Esophagus muscularis mucosa (tissue), 4 donors: ENCODE measurements at regions not wholly inside any gene's neighbourhood (a gene's known extent, or its start where the extent isn't known, plus 50 kb on each side); places are given as distances from the start of the nearest gene placed in this dataset.
"Not testable (repeated sequence)": the region's sequence is repeated elsewhere in the genome, so short reads cannot be mapped to it uniquely, and the experiment has no call there.

Experiments
- DNase-seq: peaks from one replicate; pipeline ENCODE4 v3.0.0-alpha.2; 2017; ENCODE audit errors: extremely low spot score
- H3K27ac ChIP-seq, 4 donors: fragments of 200-600 bp; sonication (generic); replicated peaks in 1 of 4; 1 replicate in 3 of 4; 2 replicates in 1 of 4; pipeline ENCODE4 v1.5.1; 2016 to 2019; ENCODE audit warnings: mild to moderate bottlenecking in 1 of 4
- H3K27me3 ChIP-seq, 4 donors: fragments of 200-600 bp; sonication (generic); one replicate each; pipeline versions ENCODE4 v1.5.1 to v1.6.0; 2016 to 2019
- H3K36me3 ChIP-seq, 4 donors: fragments of 200-600 bp; sonication (generic); one replicate each; pipeline ENCODE4 v1.5.1; 2016 to 2019
- H3K4me1 ChIP-seq, 4 donors: fragments of 200-600 bp; sonication (generic); one replicate each; pipeline ENCODE4 v1.5.1; 2016 to 2019
- H3K4me3 ChIP-seq, 4 donors: fragments of 200-600 bp; sonication (generic); 1 replicate in 2 of 4; 2 replicates in 2 of 4; pipeline ENCODE4 v1.5.1; 2016 to 2019; ENCODE audit warnings: mild to moderate bottlenecking in 4 of 4, moderate library complexity in 1 of 4
- H3K9me3 ChIP-seq, 4 donors: fragments of 200-600 bp; sonication (generic); 1 replicate in 3 of 4; 2 replicates in 1 of 4; pipeline ENCODE4 v1.5.1; 2016 to 2019
- CTCF ChIP-seq, 3 experiments: fragments of 200-600 bp in 2 of 3; fragments of 450-650 bp in 1 of 3; sonication (generic) in 2 of 3; IDR thresholded peaks; one replicate each; pipeline ENCODE4 v1.5.1; 2017 to 2019; ENCODE audit warnings: antibody characterized with exemption in 3 of 3, mild to moderate bottlenecking in 2 of 3, moderate library complexity in 1 of 3
- EP300 ChIP-seq: sonication (generic); formaldehyde crosslinking; IDR thresholded peaks from one replicate; pipeline ENCODE4 v1.6.1; 2017; ENCODE audit warnings: antibody characterized with exemption
- POLR2A ChIP-seq: fragments of 450-650 bp; IDR thresholded peaks from one replicate; pipeline ENCODE4 v1.6.1; 2017; ENCODE audit warnings: antibody characterized with exemption, moderate library complexity, mild to moderate bottlenecking, low read depth
- POLR2AphosphoS5 ChIP-seq, 2 donors: sonication (generic); formaldehyde crosslinking; IDR thresholded peaks; one replicate each; pipeline ENCODE4 v1.6.1; 2017; ENCODE audit warnings: antibody characterized with exemption in 2 of 2
- WGBS: methylation state at CpG from one replicate; pipeline ENCODE4 v1.1.5; 2018; 5-methylcytosine and 5-hydroxymethylcytosine counted together
- intact Hi-C: fragments of 100-400 bp; cut with DNase I; formaldehyde crosslinking; loops from one replicate; pipeline ENCODE4 v1.15.1; 2023

GRCh38 chr7:93711926-93712325 is 137.4 kb upstream of the CALCR start:
- no peak overlapping the region for H3K27ac ChIP-seq
- no peaks in the 10 kb centered on the region for H3K4me1 ChIP-seq
- no peaks in the 10 kb centered on the region for H3K27me3 ChIP-seq
- intact Hi-C loops: no loop called here
- no peak for TF ChIP-seq POLR2AphosphoS5 (IDR thresholded peaks at IDR 0.05)
- TF ChIP-seq EP300: no peak
- TF ChIP-seq CTCF (IDR thresholded peaks at IDR 0.05): no peak
- no peak for TF ChIP-seq POLR2A
- no peak overlapping the region for H3K4me3 ChIP-seq
- H3K9me3 ChIP-seq: no peaks in the 10 kb centered on the region
- no peaks in the 10 kb centered on the region for H3K36me3 ChIP-seq
- WGBS: 63% methylated on average over 5 of the region's 5 CpGs
- no peak for DNase-seq

DNA sequence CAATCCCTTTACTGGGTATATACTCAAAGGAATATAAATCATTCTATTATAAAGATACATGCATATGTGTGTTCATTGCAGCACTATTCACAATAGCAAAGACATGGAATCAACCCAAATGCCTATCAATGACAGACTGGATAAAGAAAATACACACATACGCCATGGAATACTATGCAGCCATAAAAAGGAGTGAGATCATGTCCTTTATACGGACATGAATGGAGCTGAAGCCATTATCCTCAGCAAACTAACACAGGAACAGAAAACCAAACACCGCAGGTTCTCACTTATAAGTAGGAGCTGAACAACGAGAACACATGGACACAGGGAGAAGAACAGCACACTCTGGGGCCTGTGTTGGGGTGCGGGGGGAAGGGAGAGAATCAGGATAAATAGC is 133.7 kb upstream of the CALCR start:
- H3K27me3 ChIP-seq, H3K27ac ChIP-seq, H3K9me3 ChIP-seq, H3K36me3 ChIP-seq, H3K4me3 ChIP-seq, H3K4me1 ChIP-seq, intact Hi-C loops, DNase-seq: not testable (repeated sequence)
- 96% methylated on average over 5 of the region's 5 CpGs for WGBS

GRCh38 chr7:93707249-93707648 is 132.7 kb upstream of the CALCR start:
- intact Hi-C loops: no loop called here
- Histone ChIP-seq H3K9me3 (no peaks in the 10 kb centered on the region), H3K4me3 (no peak overlapping the region), H3K27me3 (no peaks in the 10 kb centered on the region), H3K27ac (no peak overlapping the region), H3K4me1 (no peaks in the 10 kb centered on the region), H3K36me3 (no peaks in the 10 kb centered on the region)
- TF ChIP-seq POLR2AphosphoS5 (IDR thresholded peaks at IDR 0.05) (no peak), POLR2A (no peak), EP300 (no peak), CTCF (IDR thresholded peaks at IDR 0.05) (no peak)
- DNase-seq: no peak

DNA sequence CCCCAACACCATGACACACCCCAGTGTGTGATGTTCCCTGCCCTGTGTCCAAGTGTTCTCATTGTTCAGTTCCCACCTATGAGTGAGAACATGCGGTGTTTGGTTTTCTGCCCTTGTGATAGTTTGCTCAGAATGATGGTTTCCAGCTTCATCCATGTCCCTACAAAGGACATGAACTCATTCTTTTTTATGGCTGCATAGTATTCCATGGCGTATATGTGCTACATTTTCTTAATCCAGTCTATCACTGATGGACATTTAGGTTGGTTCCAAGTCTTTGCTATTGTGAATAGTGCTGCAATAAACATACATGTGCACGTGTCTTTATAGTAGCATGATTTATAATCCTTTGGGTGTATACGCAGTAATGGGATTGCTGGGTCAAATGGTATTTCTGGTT is 131.6 kb upstream of the CALCR start:
- intact Hi-C loops, H3K4me1 ChIP-seq, H3K4me3 ChIP-seq, DNase-seq, H3K27me3 ChIP-seq, H3K27ac ChIP-seq, H3K36me3 ChIP-seq, H3K9me3 ChIP-seq: not testable (repeated sequence)
- WGBS: 94% methylated on average over 4 of the region's 4 CpGs

DNA sequence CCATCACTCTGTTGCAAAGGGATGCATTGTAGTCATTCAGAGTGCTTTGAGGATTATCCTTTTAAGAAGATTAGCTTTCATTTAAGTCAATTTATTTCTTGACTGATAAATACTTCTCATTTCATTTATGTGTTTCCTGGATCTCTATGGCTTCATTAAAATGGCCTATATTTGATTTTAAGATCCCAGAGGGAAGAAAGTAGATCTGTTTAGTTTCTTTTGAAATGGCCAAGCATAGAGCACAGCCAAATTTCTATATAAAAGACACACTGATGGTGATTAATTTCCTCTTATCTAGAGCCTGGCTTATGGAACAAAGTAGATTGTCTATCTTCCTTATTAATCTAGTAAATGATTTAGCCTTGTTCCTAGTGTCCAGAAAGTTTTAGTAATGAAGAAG is 129.7 kb upstream of the CALCR start:
- no peaks in the 10 kb centered on the region for H3K9me3 ChIP-seq
- no peaks in the 10 kb centered on the region for H3K4me1 ChIP-seq
- H3K27ac ChIP-seq: no peak overlapping the region
- no peaks in the 10 kb centered on the region for H3K36me3 ChIP-seq
- intact Hi-C loops: no loop called here
- no peak for TF ChIP-seq POLR2AphosphoS5 (IDR thresholded peaks at IDR 0.05)
- TF ChIP-seq EP300: no peak
- no peak for TF ChIP-seq CTCF (IDR thresholded peaks at IDR 0.05)
- no peak for TF ChIP-seq POLR2A
- H3K4me3 ChIP-seq: no peak overlapping the region
- no peaks in the 10 kb centered on the region for H3K27me3 ChIP-seq
- no peak for DNase-seq

GRCh38 chr7:93697901-93698300 is 123.4 kb upstream of the CALCR start:
- intact Hi-C loops: no loop called here
- 84% methylated on average over 1 of the region's 1 CpG for WGBS
- no peaks in the 10 kb centered on the region for H3K27me3 ChIP-seq
- H3K4me3 ChIP-seq: no peak overlapping the region
- no peaks in the 10 kb centered on the region for H3K36me3 ChIP-seq
- no peak overlapping the region for H3K27ac ChIP-seq
- no peaks in the 10 kb centered on the region for H3K4me1 ChIP-seq
- H3K9me3 ChIP-seq: no peaks in the 10 kb centered on the region
- DNase-seq: no peak
- no peak for TF ChIP-seq CTCF (IDR thresholded peaks at IDR 0.05)
- TF ChIP-seq POLR2A: no peak
- TF ChIP-seq EP300: no peak
- TF ChIP-seq POLR2AphosphoS5 (IDR thresholded peaks at IDR 0.05): no peak
